Stimulated activated CD8-positive, alpha-beta memory T cell treated with anti-CD3 and anti-CD28 coated beads, Interleukin-7, amount 100 ng/mL, for 24 hours (primary cell): ENCODE measurements at regions not wholly inside any gene's neighbourhood (a gene's known extent, or its start where the extent isn't known, plus 50 kb on each side); places are given as distances from the start of the nearest gene placed in this dataset.
A peak's percentile ranks its signal among the peaks of the same experiment; 100 is the strongest.
"Not testable (repeated sequence)": the region's sequence is repeated elsewhere in the genome, so short reads cannot be mapped to it uniquely, and the experiment has no call there.

ENCODE experiments used
- DNase-seq: peaks from one replicate; pipeline ENCODE4 v3.0.0-alpha.2; 2020; ENCODE audit warnings: low read depth

DNA sequence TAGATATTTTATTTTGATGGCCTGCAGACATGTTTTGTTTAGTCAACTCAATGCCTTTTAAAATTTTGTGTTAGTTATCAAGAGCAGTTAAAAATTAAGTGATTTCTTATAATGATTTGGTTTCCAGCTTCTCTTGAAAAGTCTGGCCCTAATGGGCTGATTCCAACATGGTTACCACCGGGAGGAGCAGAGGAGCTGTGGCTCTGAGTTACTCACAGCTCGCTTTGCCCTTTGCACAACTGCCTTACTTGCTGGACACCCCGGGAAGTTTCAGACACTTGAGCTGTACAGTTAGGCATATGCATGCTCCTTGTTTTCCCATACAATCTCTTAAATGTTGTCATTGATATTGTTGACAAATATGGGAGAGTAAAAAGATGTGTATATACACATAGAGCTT, 173.1 kb upstream of the MMS22L start:
- DNase-seq, result no peak

DNA sequence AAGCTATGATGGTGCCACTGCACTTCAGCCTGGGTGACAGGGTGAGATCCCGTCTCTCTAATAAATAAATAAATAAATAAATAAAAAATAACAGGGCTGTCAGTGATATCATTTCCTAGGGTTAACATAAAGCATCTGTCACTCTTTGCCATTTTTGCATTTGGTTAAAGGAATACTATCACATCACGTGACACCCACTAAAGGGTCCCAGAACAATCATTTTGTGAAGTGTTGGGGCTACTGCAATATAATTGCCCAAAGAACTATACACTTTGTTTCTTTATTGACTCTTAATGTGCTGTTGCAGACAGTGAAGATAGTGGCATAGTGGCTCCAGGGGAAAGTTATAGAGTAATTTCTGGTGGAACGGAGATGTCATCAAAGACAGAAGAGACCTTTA, 176.5 kb upstream of the MMS22L start:
- no peak for DNase-seq

DNA sequence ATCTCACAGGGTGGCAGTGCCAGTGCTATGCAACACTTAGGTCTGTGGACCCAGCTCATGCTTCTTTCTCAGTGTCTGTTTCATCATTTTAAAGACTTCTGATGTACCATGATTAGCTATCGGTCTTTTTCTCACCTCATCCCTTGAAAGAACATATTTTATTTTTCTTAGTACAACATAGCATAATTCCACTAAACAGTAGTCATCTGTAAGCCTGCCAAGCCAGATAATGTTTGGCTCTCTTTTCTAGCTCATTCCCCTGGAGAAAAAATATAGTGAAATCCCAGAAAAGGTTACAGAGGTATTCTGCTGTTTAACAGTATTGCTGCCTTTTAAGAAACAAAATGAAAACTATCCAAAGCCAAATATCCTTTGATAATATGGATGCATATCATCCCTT, 177.0 kb upstream of the MMS22L start:
- DNase-seq, result no peak

DNA sequence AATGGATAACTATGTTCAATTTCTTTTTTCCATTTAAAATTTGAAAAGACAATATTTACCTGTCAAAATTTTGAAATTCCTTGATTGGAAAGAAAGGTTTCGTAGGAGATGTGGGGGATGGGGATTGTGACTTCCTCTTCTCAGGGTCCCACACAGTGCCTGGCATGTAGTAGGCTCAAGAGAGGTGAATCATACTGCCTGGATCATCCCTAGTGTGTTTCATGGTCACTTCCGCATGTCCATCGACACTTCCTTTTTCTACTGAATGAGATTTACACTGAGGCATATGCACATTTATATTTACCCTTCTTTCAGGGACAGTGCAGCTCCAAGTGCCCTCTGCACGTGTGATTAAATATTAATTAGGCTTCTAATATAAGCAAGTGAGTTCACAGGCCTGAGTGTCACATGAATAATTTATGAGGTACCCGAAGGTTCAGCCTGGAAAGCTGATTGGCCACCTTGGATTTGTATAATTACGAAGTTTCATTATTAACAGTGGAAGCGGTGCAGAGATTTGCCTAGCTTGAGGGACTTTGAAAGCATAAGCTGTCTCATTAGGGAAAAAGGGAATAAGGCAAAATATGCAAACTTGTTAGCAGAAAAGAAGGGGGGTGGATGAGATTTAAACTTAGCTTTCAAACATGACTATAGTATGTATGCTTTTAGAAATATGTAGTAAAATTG, 177.5 kb upstream of the MMS22L start:
- DNase-seq, result no peak

DNA sequence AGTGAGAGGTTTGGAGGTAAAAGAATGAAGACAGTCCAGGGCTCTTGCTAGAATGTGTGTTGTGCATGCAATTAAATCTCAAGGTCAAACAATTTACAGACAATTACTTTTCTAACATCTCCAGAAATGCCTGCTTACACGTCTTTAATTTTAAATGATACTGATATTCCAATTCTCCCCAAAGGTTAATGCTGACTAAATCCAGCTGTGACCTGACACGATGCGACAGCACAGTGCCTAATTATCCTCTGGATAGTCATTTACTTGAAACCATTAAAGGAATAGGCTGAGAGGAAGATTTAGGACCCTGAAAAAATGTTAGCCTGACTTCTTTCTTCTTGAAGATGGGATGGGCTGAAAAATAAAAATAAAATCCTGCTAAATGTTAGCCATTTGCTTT, 178.2 kb upstream of the MMS22L start:
- DNase-seq, result no peak

DNA sequence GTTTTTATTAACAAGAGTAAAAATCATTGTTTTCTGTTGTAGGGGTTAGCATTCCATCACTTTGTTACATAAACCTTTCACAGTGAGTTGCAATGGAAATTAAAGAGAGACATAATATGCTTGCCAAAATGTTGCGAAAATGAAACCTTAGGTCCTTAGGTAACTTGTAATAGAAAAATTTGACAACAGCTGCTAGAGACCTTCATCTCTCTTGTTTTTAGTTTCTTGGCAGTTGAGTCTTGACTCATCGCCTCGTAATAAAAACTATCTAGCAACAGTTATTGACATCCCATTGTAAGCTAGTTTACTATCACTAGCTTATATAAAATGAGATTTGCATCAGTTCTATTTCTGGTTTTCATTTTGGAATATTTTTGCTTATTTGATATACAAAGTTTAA, 179.0 kb upstream of the MMS22L start:
- no peak for DNase-seq

DNA sequence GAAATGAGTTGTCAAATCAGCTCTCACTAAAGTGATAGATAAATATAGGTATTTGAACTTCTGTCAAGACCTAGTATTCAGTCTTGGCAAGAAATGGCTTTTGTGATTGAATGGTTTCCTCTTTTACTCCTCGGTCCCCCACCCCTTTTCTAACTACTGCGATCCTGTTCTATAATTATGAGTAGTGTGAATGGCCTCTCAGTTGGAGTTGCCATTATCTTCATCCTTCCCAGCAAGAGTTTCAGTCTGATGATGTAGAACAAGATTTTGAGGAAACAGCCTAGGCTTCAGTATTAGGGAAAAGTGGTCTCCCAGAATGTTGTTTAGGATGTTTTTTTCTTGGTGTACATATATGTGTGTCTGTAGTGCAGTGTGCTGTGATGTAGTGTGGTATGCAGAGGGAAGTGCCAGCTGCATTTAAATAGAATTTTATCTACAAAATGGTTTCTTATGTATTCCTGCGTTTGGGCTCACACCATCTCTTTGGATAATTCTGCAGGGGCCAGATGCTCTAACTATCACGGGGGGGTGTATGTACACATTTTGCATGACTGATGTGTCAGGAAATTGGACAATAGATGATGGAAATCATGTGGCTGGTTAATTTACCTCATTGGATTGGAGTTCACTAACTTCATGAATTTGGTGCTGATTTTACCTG, 180.1 kb upstream of the MMS22L start:
- no peak for DNase-seq

DNA sequence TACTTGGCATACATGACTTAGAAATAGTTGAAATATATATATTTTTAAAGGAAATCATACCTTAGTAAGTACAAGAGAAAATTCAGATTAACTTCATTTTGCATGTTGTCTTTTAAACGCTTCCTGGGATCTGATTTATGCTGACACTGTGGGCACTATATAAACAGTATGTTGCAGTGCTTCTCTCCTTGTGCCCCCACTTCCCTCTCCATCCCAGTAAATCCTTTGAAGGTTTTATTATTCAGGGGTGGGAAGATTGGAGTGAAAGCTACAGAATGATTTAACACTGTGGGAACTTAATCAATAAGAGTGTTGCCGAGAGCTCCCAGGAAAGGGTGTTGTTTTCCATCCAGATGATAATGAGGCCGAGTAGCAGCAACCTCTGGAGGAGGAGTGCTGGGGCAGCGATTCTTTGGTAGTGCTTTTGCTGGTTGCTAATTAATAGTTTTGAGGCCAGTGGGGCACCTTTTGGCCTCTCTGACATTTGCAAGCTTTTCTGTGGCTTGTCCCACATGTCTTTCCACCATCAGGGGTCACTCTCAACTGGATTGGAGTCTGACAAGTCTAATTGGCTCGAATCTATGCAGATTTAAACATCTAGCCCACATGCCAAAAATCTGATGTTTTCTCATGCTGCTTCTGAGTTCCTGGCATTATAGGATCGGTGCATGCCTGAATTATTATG, 183.0 kb upstream of the MMS22L start:
- no peak for DNase-seq

DNA sequence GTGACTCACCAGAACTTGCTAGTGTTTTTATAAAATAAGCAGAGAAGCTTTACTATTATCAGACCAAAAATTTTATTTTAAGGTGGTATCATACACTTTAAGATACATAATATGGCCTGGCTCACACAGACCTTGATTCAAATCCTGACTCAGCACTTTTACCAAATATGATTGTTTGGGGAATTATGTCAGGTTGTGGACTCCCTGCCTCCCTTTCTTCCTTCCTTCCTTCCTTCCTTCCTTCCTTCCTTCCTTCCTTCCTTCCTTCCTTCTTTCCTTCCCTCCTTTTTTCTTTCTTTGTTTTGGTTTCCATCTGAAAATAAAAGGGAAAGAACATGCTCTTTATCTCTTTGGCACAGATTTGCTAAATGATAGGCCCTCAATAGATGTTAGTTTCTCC, 186.0 kb upstream of the MMS22L start:
- DNase-seq, result no peak

DNA sequence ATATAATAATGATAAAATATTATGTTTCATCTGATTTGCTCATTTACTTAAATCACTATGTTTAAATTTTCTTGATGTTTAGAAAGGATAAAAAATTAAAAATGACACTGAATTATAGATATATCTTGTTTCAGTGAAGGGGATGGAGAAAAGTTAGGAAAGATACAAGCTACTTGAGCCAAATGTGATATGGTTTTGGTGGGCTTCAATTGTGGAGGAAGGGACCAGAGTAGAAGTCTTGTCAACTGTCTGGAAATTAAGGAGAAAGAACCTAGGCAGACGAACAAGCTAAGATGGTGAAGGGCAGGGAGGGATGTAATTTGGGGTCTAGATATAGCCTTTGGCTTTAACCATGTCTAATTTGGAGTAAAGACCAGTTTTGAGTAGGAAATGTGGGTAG, 186.4 kb upstream of the MMS22L start:
- DNase-seq, result no peak

DNA sequence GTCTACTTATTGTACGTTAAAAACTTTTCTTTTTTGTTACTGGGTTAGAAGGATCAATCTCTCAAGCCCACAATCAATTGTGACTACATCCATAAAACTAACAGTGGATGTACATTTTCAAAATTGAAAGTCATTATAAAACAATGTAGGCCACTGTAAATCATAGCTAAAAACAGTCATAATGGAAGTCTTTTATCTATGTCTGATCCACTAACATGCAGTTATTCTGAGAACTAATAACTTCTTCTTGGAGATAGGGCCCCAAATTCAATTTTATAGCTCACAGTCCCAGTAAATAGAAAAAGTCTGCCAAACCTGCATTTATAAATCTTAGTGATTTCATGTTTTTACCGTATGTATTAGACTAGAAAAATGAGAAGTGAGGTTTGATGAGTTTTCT, 187.3 kb upstream of the MMS22L start:
- DNase-seq, result no peak

DNA sequence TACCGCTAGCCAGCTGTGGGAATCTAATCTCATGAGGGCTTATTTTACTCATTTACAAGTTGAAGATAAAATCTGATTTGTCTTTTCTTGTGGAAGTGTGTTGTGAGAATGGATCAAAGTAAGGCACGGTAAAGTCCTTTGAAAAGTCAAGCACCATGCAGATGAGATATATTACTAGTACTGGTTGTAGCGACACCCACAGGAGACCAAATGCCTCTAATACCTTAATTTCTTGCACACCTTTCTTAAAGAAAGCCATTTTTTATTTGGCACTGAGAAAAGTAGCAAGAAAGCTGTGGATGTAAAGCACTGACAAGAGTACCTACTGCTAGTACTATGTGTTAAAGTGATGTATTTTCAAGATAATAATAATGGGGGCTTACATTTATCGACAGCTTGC, 191.0 kb upstream of the MMS22L start:
- no peak for DNase-seq

DNA sequence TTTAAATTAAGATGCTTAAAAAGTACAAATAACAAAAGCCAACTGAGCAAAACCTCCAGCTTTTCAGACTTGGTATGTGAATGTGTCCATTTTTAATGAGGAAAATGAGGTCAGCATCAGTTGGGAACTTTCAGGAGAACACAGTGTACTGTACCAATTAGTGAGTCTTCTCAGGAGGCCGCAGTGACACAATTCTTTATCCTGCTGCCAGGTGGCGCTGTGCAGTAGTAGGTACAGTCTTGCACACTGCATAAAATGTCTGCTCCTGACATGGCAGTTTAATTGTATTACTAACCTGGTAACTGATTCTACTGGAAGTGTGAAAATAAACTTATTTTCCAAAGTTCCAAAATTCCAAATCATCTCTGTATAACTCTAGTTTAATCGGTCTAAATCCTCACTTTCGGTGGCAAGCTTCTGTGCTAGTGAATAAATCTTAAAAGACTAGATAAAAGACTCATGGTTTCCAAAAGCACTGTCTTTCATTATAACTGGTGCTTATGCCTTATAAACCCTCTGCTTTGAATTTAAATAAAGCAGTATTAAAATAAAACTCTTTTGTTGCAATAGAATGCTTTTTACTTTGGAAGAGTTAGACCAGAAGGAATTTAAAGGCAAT, 214.8 kb upstream of the MMS22L start:
- DNase-seq, result peak; percentile 22

DNA sequence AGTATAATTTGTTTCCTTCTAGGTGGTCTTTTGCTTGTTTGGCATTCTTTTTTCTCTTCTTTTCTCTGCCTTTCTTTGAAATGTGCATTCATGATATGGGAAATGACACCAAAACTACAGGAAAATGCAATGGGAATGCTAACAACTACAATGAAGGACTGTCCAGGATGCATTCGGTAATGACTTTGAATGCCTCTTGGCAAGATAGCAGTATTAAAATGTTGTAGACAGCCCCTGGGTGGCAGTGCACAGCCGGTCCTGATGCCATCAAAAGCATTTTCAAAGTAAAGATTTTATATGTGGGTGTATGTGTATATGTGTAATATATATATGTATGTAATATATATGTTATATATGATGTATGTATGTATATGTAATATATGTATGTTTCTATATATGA, 218.8 kb upstream of the MMS22L start:
- no peak for DNase-seq

DNA sequence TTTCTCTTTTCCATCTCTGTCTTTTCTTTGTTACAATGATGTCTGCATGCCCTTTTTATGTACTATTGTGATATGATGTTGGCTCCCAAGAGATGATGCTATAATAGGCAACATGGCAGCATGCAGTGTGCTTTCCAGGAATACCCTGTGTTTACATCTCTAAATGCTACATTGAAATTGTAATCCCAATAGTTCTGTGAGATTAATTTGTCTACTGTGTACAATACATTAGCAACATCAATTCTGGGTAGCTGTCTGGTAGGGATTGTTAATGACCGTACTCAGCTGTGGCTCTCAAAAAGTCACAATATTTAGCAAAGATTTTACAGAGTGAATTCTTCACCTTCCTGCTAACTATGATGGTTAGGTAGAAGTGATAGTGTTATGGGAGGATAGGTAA, 225.6 kb upstream of the MMS22L start:
- DNase-seq, result no peak

DNA sequence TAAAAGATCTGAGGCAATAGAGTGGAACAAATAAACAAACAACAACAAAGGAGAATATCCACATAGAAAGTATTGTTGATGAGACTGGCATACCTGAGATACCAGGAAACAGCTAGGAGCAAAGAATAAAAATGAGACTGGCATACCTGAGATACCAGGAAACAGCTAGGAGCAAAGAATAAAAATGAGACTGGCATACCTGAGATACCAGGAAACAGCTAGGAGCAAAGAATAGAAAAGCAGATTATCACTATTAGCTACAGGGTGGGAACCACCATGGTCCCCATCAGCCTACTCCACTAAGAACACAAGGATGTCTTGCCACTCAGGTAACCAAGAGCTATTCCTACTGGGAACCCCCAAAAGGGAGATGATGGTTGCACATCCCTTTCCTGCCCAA, 230.2 kb upstream of the MMS22L start:
- DNase-seq, result not testable (repeated sequence)

DNA sequence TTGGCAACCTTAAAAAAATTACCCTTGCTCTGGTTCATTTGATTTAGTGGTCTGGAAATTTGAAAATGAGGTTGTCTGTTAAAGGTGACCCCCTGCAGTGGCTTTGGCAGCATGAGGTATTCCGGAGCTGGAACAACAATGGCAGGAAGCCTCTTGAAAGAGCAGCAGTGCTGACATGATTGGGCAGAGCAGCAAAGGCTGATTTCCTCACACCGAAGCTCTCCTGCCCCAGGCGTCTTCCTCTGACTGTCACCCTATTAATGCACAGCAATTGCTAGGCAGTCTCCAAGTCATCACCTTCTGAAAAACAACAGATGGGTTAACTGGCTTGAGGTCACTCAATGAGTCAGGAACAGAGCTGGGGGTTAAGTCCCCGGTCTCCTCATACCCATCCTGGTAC, 241.8 kb upstream of the MMS22L start:
- no peak for DNase-seq

DNA sequence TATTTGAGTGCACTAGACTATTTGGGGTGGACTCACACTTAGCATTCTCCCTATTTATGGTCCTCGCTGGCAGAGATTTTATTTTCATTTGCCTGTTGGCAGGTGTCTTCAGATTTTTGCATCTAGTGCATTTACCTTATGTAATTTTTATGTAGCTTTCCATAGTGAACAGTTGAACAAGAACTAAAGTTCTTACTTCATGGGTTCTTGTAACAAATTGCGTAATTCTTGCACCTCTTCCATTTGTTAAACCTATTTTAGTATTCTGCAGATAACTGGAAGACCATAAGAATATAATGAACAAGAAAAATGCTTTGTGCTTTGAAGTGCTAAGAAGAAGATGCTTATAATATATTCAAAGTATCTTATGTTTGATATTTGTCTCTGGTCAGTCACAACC, 252.8 kb upstream of the MMS22L start:
- DNase-seq, result no peak

DNA sequence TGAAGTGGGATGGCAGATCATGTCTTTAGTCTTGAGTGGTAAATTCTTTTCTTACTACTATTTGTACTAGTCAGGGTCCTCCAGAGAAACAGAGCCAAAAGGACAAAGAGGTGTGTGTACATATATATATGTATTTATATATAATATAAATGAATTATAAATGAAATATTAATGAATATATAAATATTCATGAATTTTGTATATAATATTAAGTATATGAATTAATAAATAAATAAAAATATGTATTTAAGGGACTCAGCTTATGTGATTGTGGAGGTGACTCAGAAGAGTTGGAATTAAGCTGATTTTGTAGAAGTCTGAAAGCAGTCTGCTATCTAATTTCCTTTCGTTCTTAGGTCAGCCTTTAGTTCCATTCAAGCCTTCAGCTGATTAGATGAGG, 265.3 kb upstream of the MMS22L start:
- no peak for DNase-seq

DNA sequence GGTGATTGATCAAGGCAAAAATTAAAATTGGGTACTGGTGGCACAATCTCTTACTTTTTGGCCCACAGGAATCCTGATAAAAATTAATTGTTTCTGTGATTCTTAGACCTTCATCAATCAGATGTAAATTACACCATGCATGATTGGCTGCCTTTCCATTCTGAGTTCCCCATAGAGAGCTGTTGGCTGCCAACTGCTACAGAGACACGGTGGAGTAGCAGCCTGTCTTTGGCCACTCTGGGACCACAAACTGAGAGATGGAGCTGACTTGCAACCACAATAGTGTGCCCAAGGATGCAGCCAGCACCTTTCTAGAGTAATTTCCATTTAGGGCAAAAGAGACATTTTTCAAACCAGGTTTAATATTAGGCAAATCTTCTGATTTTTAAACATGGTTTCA, 274.3 kb upstream of the MMS22L start:
- DNase-seq, result no peak

DNA sequence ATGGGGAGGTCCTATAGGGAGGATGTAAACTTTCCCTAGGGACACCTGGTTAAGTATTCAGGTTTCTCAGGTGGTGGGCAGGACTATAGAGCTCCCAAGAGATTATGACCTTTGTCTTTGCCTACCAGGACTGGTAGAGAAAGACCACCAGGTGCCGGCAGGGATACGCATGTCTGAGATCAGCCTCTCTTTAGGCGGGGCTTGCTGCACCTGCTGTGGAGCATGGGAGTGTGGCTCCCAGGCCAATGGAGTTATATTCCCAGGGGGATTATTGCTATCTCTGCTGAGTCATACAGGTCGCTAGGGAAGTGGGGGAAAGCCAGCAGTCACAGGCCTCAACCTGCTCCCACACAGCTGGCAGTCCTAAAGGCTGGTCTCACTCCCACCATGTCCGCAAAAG, 280.5 kb upstream of the MMS22L start:
- DNase-seq, result no peak

DNA sequence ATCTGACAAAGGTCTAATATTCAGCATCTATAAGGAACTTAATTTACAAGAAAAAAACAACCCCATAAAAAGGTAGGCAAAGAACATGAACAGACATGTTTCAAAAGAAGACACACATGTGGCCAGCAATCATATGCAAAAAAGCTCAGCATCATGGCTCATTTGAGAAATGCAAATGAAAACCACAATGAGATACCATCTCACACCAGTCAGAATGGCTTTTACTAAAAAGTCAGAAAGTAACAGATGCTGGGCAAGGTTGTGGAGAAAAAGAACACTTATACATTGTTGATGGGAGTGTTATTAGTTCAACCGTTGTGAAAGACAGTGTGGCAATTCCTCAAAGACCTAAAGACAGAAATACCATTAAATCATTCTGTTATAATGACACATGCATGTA, 289.9 kb upstream of the MMS22L start:
- no peak for DNase-seq

DNA sequence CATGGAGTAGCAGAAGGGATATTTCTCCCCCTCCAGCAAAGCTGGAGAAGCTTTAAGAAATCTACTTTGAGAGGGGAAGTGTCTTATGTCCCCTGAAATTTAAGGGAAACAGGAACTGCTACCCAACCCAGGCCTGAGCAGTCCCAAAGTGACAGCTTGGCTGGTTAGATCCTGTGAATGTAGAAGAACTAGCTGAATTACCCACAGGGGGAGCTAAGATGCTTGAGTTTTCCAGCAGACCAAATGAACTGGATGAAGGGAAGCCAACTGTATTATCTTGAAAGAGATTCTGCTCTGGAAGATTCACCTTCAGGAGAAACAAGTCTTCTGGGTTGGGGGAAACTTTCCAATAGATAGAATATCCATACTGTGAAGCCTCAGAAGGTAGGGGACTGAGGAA, 303.3 kb upstream of the MMS22L start:
- DNase-seq, result no peak
